H1 (cell line): ENCODE measurements at regions not wholly inside any gene's neighbourhood (a gene's known extent, or its start where the extent isn't known, plus 50 kb on each side); places are given as distances from the start of the nearest gene placed in this dataset.

Experiments
- CTCF ChIA-PET: fragments of 300-600 bp; sonication (Branson Sonifier 250); formaldehyde crosslinking; loops from one replicate; lab custom pipeline; 2021; ENCODE audit not compliant: partially characterized antibody; lab: Charles Lee
- POLR2A ChIA-PET: fragments of 300-600 bp; sonication (Branson Sonifier 250); formaldehyde crosslinking; loops from one replicate; lab custom pipeline; 2021; ENCODE audit warnings: inconsistent platforms; ENCODE audit not compliant: partially characterized antibody; lab: Charles Lee
- DNase-seq, 2 experiments: peaks; one replicate each; pipeline versions ENCODE4 v3.0.0 to v3.0.0-alpha.2; 2010 to 2022; ENCODE audit warnings: low spot score in 2 of 2, low read depth in 1 of 2, mixed read lengths in 1 of 2
- FAIRE-seq: peaks from 2 replicates; lab custom pipeline; 2011; peaks lifted over from hg19 to GRCh38; lab: Jason Lieb, UNC
- H2AFZ ChIP-seq: 2 replicates; pipeline ENCODE4 v1.8.1; 2012; ENCODE audit warnings: low read length, inconsistent platforms
- H2AK5ac ChIP-seq: 2 replicates; pipeline ENCODE4 v1.6.1; 2013; ENCODE audit warnings: low read depth, low read length
- H2BK120ac ChIP-seq: replicated peaks from 2 replicates; pipeline ENCODE3; 2013; ENCODE audit warnings: low read depth, low read length, inconsistent platforms
- H2BK12ac ChIP-seq: 2 replicates; pipeline ENCODE4 v1.6.1; 2013; ENCODE audit warnings: low read depth, low read length
- H2BK15ac ChIP-seq: 2 replicates; pipeline ENCODE4 v1.6.1; 2013; ENCODE audit warnings: low read length
- H2BK20ac ChIP-seq: 2 replicates; pipeline ENCODE4 v1.6.1; 2013; ENCODE audit warnings: low read length
- H2BK5ac ChIP-seq: 2 replicates; pipeline ENCODE4 v1.6.1; 2013; ENCODE audit warnings: low read depth, low read length
- H3K14ac ChIP-seq: 2 replicates; pipeline ENCODE4 v1.6.1; 2013; ENCODE audit warnings: inconsistent platforms; ENCODE audit not compliant: insufficient read length
- H3K18ac ChIP-seq: 2 replicates; pipeline ENCODE4 v1.6.1; 2013; ENCODE audit warnings: low read length; ENCODE audit errors: extremely low read depth
- H3K23ac ChIP-seq: 2 replicates; pipeline ENCODE4 v1.6.1; 2013; ENCODE audit warnings: inconsistent platforms; ENCODE audit not compliant: insufficient read length
- H3K23me2 ChIP-seq: 2 replicates; pipeline ENCODE4 v1.6.1; 2013; ENCODE audit warnings: low read depth, low read length
- H3K27ac ChIP-seq: 2 replicates; pipeline ENCODE4 v1.6.1; 2011; ENCODE audit warnings: low read depth, low read length, inconsistent platforms
- H3K27me3 ChIP-seq, 4 experiments: replicated peaks in 1 of 4; 1 replicate in 1 of 4; 2 replicates in 3 of 4; pipeline versions ENCODE4 v1.6.1 to v1.8.1; 2011 to 2013; ENCODE audit warnings: low read length in 3 of 4, mild to moderate bottlenecking in 3 of 4, inconsistent platforms in 2 of 4, mixed read lengths in 2 of 4, moderate library complexity in 1 of 4; ENCODE audit not compliant: control insufficient read depth in 3 of 4, insufficient read depth in 3 of 4; ENCODE audit errors: extremely low read depth in 1 of 4
- H3K36me3 ChIP-seq, 4 experiments: 2 replicates each; pipeline versions ENCODE4 v1.6.1 to v1.8.1; 2011 to 2013; ENCODE audit warnings: mild to moderate bottlenecking in 4 of 4, low read length in 3 of 4, moderate library complexity in 2 of 4, control low read depth in 1 of 4, inconsistent platforms in 1 of 4; ENCODE audit not compliant: insufficient read depth in 4 of 4, control insufficient read depth in 2 of 4
- H3K4ac ChIP-seq: replicated peaks from 2 replicates; pipeline ENCODE3; 2013; ENCODE audit warnings: low read length, low read depth, mixed read lengths, inconsistent platforms; ENCODE audit not compliant: insufficient read length
- H3K4me1 ChIP-seq, 4 experiments: replicated peaks in 1 of 4; 1 replicate in 1 of 4; 2 replicates in 3 of 4; pipeline versions ENCODE4 v1.6.1 to v1.8.1; 2011 to 2013; ENCODE audit warnings: low read length in 3 of 4, inconsistent platforms in 2 of 4, mixed read lengths in 1 of 4; ENCODE audit not compliant: insufficient read depth in 4 of 4, control insufficient read depth in 3 of 4
- H3K4me2 ChIP-seq, 2 experiments: 2 replicates each; pipeline versions ENCODE4 v1.6.1 to v1.8.1; 2011 to 2013; ENCODE audit warnings: low read depth in 2 of 2, low read length in 2 of 2, control low read depth in 1 of 2, inconsistent platforms in 1 of 2, mild to moderate bottlenecking in 1 of 2; ENCODE audit not compliant: insufficient read depth in 1 of 2
- H3K4me3 ChIP-seq, 4 experiments: fragments of 200-600, 300-600 bp in 1 of 4; sonication (generic), shearing (Covaris generic), sonication (Bioruptor Twin) in 1 of 4; 2 replicates each; pipeline versions ENCODE4 v1.5.1 to v1.8.1; 2011 to 2016; ENCODE audit warnings: low read length in 4 of 4, low read depth in 3 of 4, control low read depth in 2 of 4, inconsistent platforms in 2 of 4, mild to moderate bottlenecking in 2 of 4, mixed read lengths in 1 of 4, moderate library complexity in 1 of 4; ENCODE audit not compliant: insufficient read depth in 2 of 4; ENCODE audit errors: extremely low read depth in 1 of 4
- H3K56ac ChIP-seq: replicated peaks from 2 replicates; pipeline ENCODE3; 2013; ENCODE audit warnings: low read depth, mild to moderate bottlenecking, mixed read lengths, low read length, inconsistent platforms; ENCODE audit not compliant: insufficient read length
- H3K79me1 ChIP-seq: 2 replicates; pipeline ENCODE4 v1.6.1; 2013; ENCODE audit warnings: low read depth, low read length, control low read depth
- H3K79me2 ChIP-seq, 2 experiments: 2 replicates each; pipeline versions ENCODE4 v1.6.1 to v1.8.1; 2012 to 2013; ENCODE audit warnings: low read length in 2 of 2, mild to moderate bottlenecking in 2 of 2, inconsistent platforms in 1 of 2; ENCODE audit not compliant: insufficient read depth in 2 of 2, control insufficient read depth in 1 of 2
- H3K9ac ChIP-seq, 4 experiments: replicated peaks in 1 of 4; 1 replicate in 1 of 4; 2 replicates in 3 of 4; pipeline versions ENCODE4 v1.6.1 to v1.8.1; 2011 to 2013; ENCODE audit warnings: low read depth in 3 of 4, low read length in 3 of 4, control low read depth in 2 of 4, mild to moderate bottlenecking in 2 of 4, moderate library complexity in 2 of 4, inconsistent platforms in 1 of 4; ENCODE audit errors: extremely low read depth in 1 of 4
- H3K9me3 ChIP-seq, 2 experiments: 2 replicates each; pipeline versions ENCODE4 v1.6.1 to v1.8.1; 2012 to 2013; ENCODE audit warnings: mild to moderate bottlenecking in 2 of 2, moderate library complexity in 2 of 2, control low read depth in 1 of 2, inconsistent platforms in 1 of 2, low read depth in 1 of 2, low read length in 1 of 2, mixed read lengths in 1 of 2; ENCODE audit not compliant: insufficient read depth in 2 of 2
- H4K20me1 ChIP-seq, 2 experiments: replicated peaks in 1 of 2; 2 replicates each; pipeline versions ENCODE3 to v1.8.1; 2011 to 2013; ENCODE audit warnings: inconsistent platforms in 2 of 2, low read length in 2 of 2, mild to moderate bottlenecking in 1 of 2; ENCODE audit not compliant: insufficient read depth in 2 of 2, control insufficient read depth in 1 of 2
- H4K5ac ChIP-seq: 2 replicates; pipeline ENCODE4 v1.6.1; 2013; ENCODE audit warnings: low read length, low read depth, mixed read lengths, inconsistent platforms; ENCODE audit not compliant: insufficient read length
- H4K8ac ChIP-seq: 2 replicates; pipeline ENCODE4 v1.8.0; 2013; ENCODE audit warnings: mild to moderate bottlenecking, moderate library complexity, low read length, inconsistent platforms; ENCODE audit not compliant: insufficient read depth; ENCODE audit errors: extremely low read depth
- H4K91ac ChIP-seq: replicated peaks from 2 replicates; pipeline ENCODE3; 2013; ENCODE audit warnings: low read length, mixed read lengths, inconsistent platforms; ENCODE audit not compliant: insufficient read length
- CHD2 ChIP-seq: IDR thresholded peaks from 2 replicates; pipeline ENCODE4 v1.6.1; 2012; ENCODE audit warnings: low read length, improper control_type of control experiment
- CREB1 ChIP-seq: IDR thresholded peaks from 2 replicates; pipeline ENCODE4 v1.6.1; 2012; ENCODE audit warnings: inconsistent platforms
- WGBS, 2 experiments: shearing (Covaris generic) in 1 of 2; methylation state at CpG; one replicate each; pipeline versions ENCODE4 v1.1.6 to v1.1.7; 2013 to 2015; ENCODE audit warnings: low lambda C conversion rate in 2 of 2, mixed read lengths in 2 of 2, inconsistent platforms in 1 of 2, low coverage in 1 of 2, missing lambda C conversion rate in 1 of 2; ENCODE audit not compliant: insufficient replicate concordance in 2 of 2, insufficient coverage in 1 of 2, insufficient read length in 1 of 2; ENCODE audit errors: extremely low coverage in 1 of 2, missing lambda C conversion rate in 1 of 2; 5-methylcytosine and 5-hydroxymethylcytosine counted together
- TF ChIP-seq, protein P1 (sequence below): IDR thresholded peaks from 2 replicates; pipeline ENCODE4 v1.6.1; 2012; ENCODE audit warnings: low read length, inconsistent platforms

DNA sequence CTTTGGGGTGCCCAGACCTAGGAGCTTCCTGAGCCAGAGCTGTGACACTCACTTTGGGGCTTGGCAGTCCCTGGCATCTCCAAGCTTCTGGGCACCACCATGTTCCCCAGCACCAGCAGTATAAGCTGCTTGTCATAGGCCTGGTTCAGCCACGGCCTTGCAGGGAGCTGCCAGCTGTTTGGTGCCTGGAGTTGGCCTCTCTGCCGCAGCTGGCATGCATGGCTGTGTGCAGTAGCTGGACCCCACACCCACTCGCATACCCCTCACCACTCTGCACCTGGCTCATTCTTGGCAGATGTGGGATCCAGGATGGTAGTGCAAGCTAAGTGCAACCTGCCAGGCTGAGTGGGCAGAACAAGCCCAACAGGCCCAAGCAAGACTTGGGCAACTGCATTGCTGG lies 73.4 kb upstream of the BRD7 start:
- Histone ChIP-seq H3K27ac (no peak overlapping the region), H2BK12ac (no peak overlapping the region), H3K4me2 (no peak overlapping the region), H3K27me3 (peaks cover 0 to 3% (median under 1%) of the 10 kb centered on the region in 4 experiments; a peak in 1 of 7 replicates), H3K56ac (no peak overlapping the region), H3K4ac (no peak overlapping the region), H2BK120ac (no peak overlapping the region), H4K91ac (no peak overlapping the region), H2AFZ (no peak overlapping the region), H3K4me3 (no peak overlapping the region), H3K4me1 (peaks cover 7 to 13% (median 10%) of the 10 kb centered on the region in 4 experiments; a peak in 6 of 7 replicates), H3K14ac (no peak overlapping the region), H2BK20ac (no peak overlapping the region), H3K79me2 (no peaks in the 10 kb centered on the region), H2AK5ac (no peak overlapping the region), H3K23me2 (no peaks in the 10 kb centered on the region), H4K5ac (no peak overlapping the region), H3K23ac (no peak overlapping the region), H3K9ac (no peak overlapping the region), H3K9me3 (peaks cover 0 to 10% of the 10 kb centered on the region in 2 experiments; a peak in 2 of 4 replicates), H3K18ac (no peak overlapping the region), H4K8ac (no peak overlapping the region), H2BK5ac (no peak overlapping the region), H4K20me1 (no peaks in the 10 kb centered on the region), H3K79me1 (peaks cover 3% of the 10 kb centered on the region), H3K36me3 (no peaks in the 10 kb centered on the region; a peak in 1 of 8 replicates), H2BK15ac (no peak overlapping the region)
- WGBS, 2 experiments, result 90% methylated on average over 3 of the region's 3 CpGs; no CpG with 5 or more reads in 1 of the 2 experiments
- FAIRE-seq (no peak), DNase-seq (no peak)
- TF ChIP-seq CREB1, result no peak
- TF ChIP-seq, protein P1, sequence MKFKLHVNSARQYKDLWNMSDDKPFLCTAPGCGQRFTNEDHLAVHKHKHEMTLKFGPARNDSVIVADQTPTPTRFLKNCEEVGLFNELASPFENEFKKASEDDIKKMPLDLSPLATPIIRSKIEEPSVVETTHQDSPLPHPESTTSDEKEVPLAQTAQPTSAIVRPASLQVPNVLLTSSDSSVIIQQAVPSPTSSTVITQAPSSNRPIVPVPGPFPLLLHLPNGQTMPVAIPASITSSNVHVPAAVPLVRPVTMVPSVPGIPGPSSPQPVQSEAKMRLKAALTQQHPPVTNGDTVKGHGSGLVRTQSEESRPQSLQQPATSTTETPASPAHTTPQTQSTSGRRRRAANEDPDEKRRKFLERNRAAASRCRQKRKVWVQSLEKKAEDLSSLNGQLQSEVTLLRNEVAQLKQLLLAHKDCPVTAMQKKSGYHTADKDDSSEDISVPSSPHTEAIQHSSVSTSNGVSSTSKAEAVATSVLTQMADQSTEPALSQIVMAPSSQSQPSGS, result no peak
- no peak for TF ChIP-seq CHD2
- POLR2A ChIA-PET, result no interaction called here
- CTCF ChIA-PET, result interaction anchor here (0.7 to 1.4 kb wide), 6 partner anchors 9 to 942 kb away, joined by 3 to 4 read pairs (median 4); no protein-coding TSS in a partner anchor
